Body of pancreas (tissue), 4 donors: ENCODE measurements at regions not wholly inside any gene's neighbourhood (a gene's known extent, or its start where the extent isn't known, plus 50 kb on each side); places are given as distances from the start of the nearest gene placed in this dataset.

Experiments used
- CTCF ChIP-seq, 7 experiments: fragments of 450-650 bp in 4 of 7; fragments of 200-600 bp in 3 of 7; sonication (generic) in 3 of 7; IDR thresholded peaks; one replicate each; pipeline ENCODE4 v1.5.1; 2016 to 2019; ENCODE audit warnings: antibody characterized with exemption in 7 of 7
- POLR2A ChIP-seq, 3 donors: fragments of 450-650 bp; IDR thresholded peaks; one replicate each; pipeline ENCODE4 v1.6.1; 2016; ENCODE audit warnings: antibody characterized with exemption in 3 of 3, mild to moderate bottlenecking in 2 of 3

- TF ChIP-seq CTCF (IDR thresholded peaks at IDR 0.05) (no peak), POLR2A (IDR thresholded peaks at IDR 0.05) (no peak)
Observed at GRCh38 chr5:32845171-32845570, 134.1 kb downstream of the NPR3 start.
